ENCODE measurements at regions not wholly inside any gene's neighbourhood (a gene's known extent, or its start where the extent isn't known, plus 50 kb on each side); places are given as distances from the start of the nearest gene placed in this dataset.

DNA sequence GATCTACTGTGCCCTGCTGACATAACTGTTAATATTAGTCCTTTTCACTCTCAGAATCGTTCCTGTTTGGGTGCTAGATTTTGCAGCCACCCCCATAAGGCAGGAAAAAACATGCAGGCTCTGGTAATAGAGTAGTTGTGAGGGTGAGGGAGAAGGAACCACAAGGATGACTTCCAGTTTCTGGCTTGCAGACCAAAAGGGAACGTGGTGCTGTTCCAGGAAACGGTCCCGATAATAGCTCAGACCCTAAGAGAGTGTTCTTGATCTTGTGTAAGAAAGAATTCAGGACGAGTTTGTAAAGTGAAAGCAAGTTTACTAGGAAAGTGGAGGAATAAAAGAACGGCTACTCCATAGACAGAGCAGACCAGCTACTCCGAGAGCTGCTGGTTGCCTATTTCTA, 50.7 kb upstream of the RHOU start:
- Histone ChIP-seq H3K9me3 (ENCODE audit: control insufficient read depth, insufficient read depth, low read depth, low read length) (no peaks in the 10 kb centered on the region), H3K4me1 (ENCODE audit: control insufficient read depth, insufficient read depth, low read length) (no peaks in the 10 kb centered on the region), H3K4me3 (ENCODE audit: low read depth, low read length) (no peak overlapping the region), H3K36me3 (ENCODE audit: control insufficient read depth in 2 of 2, insufficient read depth in 1 of 2, low read length in 2 of 2) (no peaks in the 10 kb centered on the region), H3K27ac (ENCODE audit: extremely low read depth, low read depth, low read length) (no peak overlapping the region)
- CTCF ChIA-PET, result interaction anchor here (0.9 kb wide), 1 partner anchor 43 kb away, joined by 3 read pairs; no protein-coding TSS in a partner anchor
- TF ChIP-seq, protein P1, sequence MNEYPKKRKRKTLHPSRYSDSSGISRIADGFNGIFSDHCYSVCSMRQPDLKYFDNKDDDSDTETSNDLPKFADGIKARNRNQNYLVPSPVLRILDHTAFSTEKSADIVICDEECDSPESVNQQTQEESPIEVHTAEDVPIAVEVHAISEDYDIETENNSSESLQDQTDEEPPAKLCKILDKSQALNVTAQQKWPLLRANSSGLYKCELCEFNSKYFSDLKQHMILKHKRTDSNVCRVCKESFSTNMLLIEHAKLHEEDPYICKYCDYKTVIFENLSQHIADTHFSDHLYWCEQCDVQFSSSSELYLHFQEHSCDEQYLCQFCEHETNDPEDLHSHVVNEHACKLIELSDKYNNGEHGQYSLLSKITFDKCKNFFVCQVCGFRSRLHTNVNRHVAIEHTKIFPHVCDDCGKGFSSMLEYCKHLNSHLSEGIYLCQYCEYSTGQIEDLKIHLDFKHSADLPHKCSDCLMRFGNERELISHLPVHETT (tag by site-specific recombination; IDR thresholded peaks at IDR 0.05), result no peak
- no peak for TF ChIP-seq ZNF549 (tag by site-specific recombination; IDR thresholded peaks at IDR 0.05)
- POLR2A ChIA-PET, result no interaction called here

DNA sequence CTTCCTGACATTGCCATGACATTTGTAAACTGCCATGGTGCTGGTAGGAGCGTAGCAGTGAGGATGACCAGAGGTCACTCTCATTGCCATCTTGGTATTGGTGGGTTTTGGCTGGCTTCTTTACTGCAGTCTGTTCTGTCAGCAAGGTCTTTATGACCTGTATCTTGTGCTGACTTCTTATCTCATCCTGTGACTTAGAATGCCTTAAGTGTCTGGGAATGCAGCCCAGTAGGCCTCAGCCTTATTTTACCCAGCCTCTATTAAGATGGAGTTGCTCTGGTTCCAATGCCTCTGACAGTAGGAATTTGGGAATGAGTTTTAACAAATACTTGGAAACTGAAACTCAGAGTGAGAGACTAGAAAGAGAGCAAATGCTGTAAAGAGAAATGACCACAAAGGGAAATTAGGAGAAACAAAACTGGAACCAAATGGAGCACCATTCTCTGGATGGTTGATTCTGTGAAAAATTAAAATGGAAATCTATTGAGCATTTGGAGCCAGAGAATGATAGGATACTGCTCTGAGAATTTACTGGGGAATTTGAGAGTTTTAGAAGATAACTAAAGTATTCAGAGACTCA, 50.1 kb upstream of the RHOU start:
- Histone ChIP-seq H3K36me3 (ENCODE audit: control insufficient read depth in 2 of 2, insufficient read depth in 1 of 2, low read length in 2 of 2) (no peaks in the 10 kb centered on the region), H3K27ac (ENCODE audit: extremely low read depth, low read depth, low read length) (no peak overlapping the region), H3K4me3 (ENCODE audit: low read depth, low read length) (no peak overlapping the region), H3K9me3 (ENCODE audit: control insufficient read depth, insufficient read depth, low read depth, low read length) (no peaks in the 10 kb centered on the region), H3K4me1 (ENCODE audit: control insufficient read depth, insufficient read depth, low read length) (no peaks in the 10 kb centered on the region)
- POLR2A ChIA-PET, result no interaction called here
- TF ChIP-seq ZNF837 (tag by site-specific recombination; IDR thresholded peaks at IDR 0.05) (no peak), ZNF132 (tag by site-specific recombination; IDR thresholded peaks at IDR 0.05; ENCODE audit: borderline replicate concordance) (no peak), ZNF585B (tag by site-specific recombination; IDR thresholded peaks at IDR 0.05) (no peak), MYNN (tag by site-specific recombination; IDR thresholded peaks at IDR 0.05; ENCODE audit: borderline replicate concordance) (no peak), ZNF350 (tag by site-specific recombination; IDR thresholded peaks at IDR 0.05) (no peak), KLF9 (tag by site-specific recombination; IDR thresholded peaks at IDR 0.05; ENCODE audit: low read depth) (no peak), ZNF23 (tag by site-specific recombination; IDR thresholded peaks at IDR 0.05; ENCODE audit: borderline replicate concordance) (no peak), ZBTB1 (tag by site-specific recombination; IDR thresholded peaks at IDR 0.05) (no peak), ZNF660 (tag by site-specific recombination; IDR thresholded peaks at IDR 0.05) (no peak), ZNF155 (tag by site-specific recombination; IDR thresholded peaks at IDR 0.05) (no peak), HOXD13 (CRISPR knock-in tag; IDR thresholded peaks at IDR 0.05; ENCODE audit: borderline replicate concordance) (no peak), ZNF239 (tag by site-specific recombination; IDR thresholded peaks at IDR 0.05) (no peak)
- TF ChIP-seq, protein P2, sequence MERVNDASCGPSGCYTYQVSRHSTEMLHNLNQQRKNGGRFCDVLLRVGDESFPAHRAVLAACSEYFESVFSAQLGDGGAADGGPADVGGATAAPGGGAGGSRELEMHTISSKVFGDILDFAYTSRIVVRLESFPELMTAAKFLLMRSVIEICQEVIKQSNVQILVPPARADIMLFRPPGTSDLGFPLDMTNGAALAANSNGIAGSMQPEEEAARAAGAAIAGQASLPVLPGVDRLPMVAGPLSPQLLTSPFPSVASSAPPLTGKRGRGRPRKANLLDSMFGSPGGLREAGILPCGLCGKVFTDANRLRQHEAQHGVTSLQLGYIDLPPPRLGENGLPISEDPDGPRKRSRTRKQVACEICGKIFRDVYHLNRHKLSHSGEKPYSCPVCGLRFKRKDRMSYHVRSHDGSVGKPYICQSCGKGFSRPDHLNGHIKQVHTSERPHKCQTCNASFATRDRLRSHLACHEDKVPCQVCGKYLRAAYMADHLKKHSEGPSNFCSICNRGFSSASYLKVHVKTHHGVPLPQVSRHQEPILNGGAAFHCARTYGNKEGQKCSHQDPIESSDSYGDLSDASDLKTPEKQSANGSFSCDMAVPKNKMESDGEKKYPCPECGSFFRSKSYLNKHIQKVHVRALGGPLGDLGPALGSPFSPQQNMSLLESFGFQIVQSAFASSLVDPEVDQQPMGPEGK (tag by site-specific recombination; IDR thresholded peaks at IDR 0.05), result no peak
- TF ChIP-seq, protein P3, sequence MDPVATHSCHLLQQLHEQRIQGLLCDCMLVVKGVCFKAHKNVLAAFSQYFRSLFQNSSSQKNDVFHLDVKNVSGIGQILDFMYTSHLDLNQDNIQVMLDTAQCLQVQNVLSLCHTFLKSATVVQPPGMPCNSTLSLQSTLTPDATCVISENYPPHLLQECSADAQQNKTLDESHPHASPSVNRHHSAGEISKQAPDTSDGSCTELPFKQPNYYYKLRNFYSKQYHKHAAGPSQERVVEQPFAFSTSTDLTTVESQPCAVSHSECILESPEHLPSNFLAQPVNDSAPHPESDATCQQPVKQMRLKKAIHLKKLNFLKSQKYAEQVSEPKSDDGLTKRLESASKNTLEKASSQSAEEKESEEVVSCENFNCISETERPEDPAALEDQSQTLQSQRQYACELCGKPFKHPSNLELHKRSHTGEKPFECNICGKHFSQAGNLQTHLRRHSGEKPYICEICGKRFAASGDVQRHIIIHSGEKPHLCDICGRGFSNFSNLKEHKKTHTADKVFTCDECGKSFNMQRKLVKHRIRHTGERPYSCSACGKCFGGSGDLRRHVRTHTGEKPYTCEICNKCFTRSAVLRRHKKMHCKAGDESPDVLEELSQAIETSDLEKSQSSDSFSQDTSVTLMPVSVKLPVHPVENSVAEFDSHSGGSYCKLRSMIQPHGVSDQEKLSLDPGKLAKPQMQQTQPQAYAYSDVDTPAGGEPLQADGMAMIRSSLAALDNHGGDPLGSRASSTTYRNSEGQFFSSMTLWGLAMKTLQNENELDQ (tag by site-specific recombination; IDR thresholded peaks at IDR 0.05; ENCODE audit: low read depth), result no peak
- TF ChIP-seq, protein P4, sequence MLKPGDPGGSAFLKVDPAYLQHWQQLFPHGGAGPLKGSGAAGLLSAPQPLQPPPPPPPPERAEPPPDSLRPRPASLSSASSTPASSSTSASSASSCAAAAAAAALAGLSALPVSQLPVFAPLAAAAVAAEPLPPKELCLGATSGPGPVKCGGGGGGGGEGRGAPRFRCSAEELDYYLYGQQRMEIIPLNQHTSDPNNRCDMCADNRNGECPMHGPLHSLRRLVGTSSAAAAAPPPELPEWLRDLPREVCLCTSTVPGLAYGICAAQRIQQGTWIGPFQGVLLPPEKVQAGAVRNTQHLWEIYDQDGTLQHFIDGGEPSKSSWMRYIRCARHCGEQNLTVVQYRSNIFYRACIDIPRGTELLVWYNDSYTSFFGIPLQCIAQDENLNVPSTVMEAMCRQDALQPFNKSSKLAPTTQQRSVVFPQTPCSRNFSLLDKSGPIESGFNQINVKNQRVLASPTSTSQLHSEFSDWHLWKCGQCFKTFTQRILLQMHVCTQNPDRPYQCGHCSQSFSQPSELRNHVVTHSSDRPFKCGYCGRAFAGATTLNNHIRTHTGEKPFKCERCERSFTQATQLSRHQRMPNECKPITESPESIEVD (tag by site-specific recombination; IDR thresholded peaks at IDR 0.05), result no peak
- CTCF ChIA-PET, result interaction anchor here (0.6 kb wide), 2 partner anchors 28 to 1327 kb away, joined by 3 to 4 read pairs; no protein-coding TSS in a partner anchor
